ENCODE measurements at regions not wholly inside any gene's neighbourhood (a gene's known extent, or its start where the extent isn't known, plus 50 kb on each side); places are given as distances from the start of the nearest gene placed in this dataset.

- no peak for TF ChIP-seq KDM1A (IDR thresholded peaks at IDR 0.05; ENCODE audit: borderline replicate concordance, low read length)
- TF ChIP-seq SP4 (IDR thresholded peaks at IDR 0.05; ENCODE audit: low read length), result no peak
- no peak for TF ChIP-seq POLR2A (IDR thresholded peaks at IDR 0.05; ENCODE audit: control extremely low read depth in 1 of 2, low read depth in 2 of 2, low read length in 2 of 2)
- TF ChIP-seq RXRA (IDR thresholded peaks at IDR 0.05; ENCODE audit: insufficient read depth, low read depth, low read length), result no peak
- TF ChIP-seq SIX5 (IDR thresholded peaks at IDR 0.05; ENCODE audit: low read depth, low read length), result no peak
- TF ChIP-seq EZH2 (IDR thresholded peaks at IDR 0.05; ENCODE audit: low read depth, low read length, severe bottlenecking), result no peak
- TF ChIP-seq BRCA1 (IDR thresholded peaks at IDR 0.05; ENCODE audit: low read depth, low read length), result no peak
These were observed 1576.0 kb upstream of the DDX18 start (continued) for GRCh38 chr2:116238511-116238910.

All from H1 (cell line).